ENCODE measurements at regions not wholly inside any gene's neighbourhood (a gene's known extent, or its start where the extent isn't known, plus 50 kb on each side); places are given as distances from the start of the nearest gene placed in this dataset.

DNA sequence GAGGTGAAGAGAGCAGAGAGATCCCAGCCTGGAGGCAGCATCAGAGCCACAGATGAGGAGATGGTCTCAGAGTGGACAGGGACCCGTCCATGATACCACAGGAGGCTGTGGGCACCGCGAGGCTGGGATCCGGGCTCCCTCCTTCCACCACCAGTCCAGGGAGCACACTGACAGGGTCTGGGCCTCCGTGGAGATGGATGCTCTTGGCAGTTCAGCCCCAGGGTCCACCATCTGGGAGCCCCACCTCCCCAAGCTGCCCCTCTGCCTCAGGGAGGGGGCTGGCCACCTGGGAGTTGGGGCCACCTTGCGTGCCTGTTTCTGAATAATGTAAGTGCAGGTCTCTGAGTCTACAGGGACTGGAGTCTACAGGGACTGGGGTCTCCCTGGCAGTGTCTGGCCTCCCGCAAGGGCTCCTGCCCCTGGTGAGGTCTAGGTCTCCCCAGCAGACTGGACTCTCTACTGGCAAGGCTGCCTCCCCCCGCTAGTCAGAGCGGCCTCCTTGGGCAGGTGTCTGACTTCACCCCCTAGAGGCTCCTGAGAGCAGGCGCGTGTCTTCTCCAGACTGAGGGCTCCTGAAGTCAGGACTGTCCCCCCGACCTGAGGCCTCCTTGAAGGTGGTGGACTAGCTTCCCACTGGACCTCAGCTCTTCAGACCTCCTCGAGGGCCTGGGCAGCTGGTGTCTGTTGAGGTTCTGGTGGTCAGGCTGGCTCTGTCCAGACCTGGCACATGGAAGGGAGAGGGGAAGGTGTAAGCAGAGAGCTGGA, 218.5 kb downstream of the PTPRU start:
- no peak for DNase-seq

DNA sequence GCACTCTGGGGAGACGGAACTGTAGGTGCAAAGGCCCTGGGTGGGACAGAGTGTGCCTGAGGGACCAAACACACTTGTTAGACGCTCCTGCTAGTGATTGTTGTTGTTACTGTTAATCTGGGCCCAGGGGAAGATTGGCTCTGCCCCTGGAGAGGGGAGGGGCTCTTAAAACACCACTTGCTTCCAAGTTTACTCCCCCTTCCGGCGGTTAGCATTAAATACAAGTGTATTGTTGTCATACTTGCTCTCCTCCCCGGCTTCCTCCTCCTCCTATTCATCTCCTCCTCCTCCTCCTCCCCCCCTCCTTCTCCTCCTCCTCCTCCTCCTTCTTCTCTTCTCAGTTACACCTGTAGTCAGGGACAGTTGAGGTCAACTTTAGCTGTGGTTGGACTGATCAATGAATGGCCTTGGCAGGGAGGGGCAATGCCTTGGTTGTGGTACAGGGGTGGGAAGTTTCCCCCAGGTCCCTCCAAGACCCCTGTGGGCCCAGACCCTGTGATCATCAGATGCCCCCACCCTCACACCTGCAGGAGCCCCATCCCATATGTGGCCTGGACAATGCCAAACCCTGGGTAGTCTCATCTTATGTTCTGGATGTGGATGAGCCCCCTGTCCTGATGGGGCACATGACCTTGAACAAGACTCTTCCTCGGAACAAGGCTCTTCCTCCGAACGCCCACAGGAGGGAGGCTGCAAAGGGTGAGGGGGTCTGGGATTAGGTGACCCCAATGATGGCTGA, 217.3 kb downstream of the PTPRU start:
- no peak for DNase-seq

DNA sequence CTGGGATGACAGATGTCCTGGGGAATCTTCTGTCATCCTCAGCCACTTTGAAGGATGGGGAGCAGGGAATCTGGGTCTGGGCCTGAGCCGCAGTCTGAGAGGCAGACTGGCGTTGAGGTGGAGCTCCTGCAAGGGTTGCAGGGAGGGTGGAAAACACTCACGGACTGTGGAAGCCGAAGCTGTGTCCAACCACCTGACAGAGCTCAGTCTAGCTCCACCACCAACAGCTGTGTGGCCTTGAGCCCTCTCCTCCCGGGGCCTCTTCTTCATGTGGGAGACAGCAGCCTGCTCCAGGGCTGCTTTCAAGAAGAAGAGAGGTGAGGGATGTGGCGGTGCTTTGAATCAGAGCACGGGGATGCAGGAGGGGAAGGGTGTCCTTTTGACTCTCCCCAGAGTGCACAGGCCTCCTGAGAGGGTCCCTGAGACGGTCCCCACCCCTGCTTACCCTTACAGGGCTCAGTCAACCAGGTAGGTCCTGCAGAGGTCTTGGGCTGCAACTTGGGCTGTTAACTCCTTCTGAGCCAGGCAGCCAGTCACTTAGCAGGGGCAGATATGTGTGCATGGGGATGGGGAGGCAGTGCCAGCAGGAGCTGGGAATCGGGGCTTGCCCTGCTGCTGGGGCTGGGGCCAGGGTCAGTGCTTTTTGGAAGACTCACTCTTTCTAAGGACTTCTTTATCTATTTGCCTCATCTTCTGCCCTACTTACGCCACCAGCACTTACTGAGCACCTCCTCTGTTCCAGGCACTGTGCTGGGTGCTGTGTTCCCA, 216.3 kb downstream of the PTPRU start:
- no peak for DNase-seq

DNA sequence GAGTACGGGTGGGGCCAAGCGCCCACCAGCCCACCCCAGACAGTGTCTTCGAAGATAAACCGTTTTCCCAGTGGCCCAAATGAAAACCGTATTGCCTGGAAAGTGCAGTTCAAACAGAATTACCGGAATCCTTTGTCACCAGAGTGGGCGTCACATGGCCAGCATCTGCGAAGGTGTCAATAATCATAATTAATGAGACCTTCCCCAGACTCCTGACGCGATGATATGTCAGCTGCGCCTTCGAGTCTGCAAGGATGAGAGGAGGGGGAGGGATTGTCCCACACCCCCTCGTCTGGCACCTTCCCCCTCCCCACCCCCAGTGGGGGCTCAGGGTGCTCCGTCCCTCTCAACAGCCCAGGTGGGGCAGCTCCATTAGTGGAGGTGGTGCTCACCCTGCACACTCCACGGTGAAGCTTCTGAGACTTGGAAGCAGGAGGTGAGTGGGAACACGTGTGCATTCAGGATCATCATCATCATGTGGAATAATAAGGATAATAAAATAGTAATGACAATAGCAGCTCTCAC, 215.1 kb downstream of the PTPRU start:
- DNase-seq, result no peak

DNA sequence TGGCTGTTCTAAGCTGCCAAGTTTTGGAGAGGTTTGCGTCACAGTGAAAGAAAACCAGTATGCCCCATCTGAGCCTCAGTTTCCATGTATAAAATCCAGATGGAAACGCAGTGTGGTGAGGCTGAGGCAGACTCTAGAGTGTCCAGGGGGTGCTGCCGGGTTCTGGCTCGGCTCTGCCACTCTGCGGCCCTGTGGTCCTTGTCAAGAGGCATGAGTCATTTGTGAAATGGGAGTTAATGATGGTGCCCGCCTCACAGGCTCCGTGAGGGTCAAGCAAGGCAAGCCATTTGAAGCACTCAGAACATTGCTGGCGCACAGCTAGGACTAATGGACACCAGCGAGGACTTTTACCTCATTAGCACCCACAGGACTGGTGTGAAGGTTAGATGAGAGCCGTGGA, 214.3 kb downstream of the PTPRU start:
- no peak for DNase-seq

DNA sequence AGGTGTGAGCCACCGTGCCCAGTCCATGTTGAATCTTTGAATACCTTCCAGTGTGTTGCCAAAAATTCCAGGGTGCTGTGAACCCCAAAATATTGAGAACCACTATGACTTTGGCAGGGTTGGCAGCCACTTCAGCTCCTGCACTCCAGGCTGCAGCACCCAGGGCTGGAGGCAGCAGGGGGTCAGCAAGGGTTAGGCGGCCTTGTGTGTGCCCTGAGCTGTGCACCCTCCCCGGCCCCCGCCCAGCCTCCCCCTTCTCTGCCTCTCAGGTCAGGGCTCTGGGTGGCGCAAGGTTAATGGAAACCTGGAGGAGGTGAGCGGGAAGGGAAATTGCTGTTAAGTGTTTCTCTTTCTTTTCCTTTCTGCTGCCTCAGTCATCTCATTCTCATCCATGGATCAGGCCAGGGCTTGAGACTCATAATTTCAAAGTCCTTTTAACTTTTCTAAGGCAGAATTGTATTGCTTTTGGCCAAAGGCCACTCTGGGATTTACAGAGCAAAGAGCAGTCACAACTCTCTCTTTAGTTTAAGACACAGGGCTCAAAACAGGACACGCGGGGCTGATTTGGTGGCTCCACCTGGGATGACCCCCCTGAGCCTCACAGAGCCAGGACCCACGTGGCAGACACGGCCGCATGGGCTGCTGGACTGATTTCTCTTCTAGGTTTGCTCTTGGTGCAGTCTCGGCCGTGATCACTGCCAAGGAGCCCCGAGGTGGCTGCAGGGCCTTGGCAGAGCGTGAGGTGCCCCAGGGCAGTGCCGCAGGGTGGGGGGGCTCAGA, 212.3 kb downstream of the PTPRU start:
- no peak for DNase-seq

DNA sequence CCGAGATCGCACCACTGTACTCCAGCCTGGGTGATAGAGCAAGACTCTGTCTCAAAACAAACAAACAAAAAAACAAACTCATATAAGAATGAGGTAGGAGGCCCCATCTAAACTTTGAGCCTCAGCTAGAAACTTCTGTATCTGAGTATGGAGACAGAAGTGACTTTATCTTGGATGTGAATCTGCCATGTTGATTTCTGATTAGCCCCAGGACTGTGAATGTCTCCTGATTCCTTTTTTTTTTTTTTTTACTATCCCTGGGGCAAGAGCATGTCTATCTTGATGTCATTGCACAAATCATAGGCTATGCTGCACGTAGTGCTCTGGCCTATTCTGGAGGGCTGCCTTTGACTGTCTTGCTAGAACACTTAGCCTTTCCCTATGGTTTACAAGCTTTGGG, 211.0 kb downstream of the PTPRU start:
- DNase-seq, result no peak

DNA sequence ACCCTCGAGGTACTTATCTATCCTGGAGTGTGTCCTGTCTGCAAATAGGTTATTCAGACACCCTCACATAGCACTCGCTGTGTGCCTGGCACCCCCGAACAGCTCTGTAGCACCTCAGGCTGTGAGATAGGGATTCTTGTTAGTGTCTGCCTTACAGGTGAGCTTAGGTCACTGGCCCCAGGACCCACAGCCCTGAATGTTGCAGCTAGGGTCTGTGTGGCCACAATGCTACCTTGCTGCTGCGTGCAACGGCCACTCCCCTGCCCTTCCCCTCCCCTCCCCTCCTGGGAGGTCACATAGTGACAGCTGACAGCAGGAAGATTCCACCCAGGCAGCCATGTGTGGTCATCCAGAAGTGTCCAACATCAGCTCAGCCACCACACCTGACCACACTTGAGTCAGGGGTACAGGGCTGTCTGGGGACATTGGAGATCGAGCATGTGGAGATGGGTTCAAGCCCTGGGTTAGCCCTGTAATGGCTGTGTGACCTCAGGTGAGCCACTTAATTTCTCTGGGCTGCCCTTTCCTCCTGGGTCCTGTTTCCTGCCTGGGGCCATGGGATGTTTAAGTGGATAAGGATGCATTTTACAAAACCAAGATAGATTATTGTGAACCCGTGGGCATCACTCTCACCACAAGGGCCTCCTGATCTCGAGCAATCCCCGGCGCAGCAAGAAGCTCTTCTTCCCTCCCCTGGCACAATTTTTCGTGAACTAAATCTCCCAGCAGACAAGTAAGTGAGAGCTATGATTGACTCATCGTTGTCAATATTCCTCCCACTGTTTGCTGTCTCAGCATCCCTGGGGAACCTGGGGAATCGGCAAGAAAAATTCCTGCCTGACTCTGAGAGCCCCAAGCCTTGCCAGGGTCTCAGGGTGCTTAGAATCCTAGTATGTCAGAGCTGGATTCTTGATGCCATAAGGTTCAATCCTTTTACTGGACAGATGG, 208.7 kb downstream of the PTPRU start:
- no peak for DNase-seq

DNA sequence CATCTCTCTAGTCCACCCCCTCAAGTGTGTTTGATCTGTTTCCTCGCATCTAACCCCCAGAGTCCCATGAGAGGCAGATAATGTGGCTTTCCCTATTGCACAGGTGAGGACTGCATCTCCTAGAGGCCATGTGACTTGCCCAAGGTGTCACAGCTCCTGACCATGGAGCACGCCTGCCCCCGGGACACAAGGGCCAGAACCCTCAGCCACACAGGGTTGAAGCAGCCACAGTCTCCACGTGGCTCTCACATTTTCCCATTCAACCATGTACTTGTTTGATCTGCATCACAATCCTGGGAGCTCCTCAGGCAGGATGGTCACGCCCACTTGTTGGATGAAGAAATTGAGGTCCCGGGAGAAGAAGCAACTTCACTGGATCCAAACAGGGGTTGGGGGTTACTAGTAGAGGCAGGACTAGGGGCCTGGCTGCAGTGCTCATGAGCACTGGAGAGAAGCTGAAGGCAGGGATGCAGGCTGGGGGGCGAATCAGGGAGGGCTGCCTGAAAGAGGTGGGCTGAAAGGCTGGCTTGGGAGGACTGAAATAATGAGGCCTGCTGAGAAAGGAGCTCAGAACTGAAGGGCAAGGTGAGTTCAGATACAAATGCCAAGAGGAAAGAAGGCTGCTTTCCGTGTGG, 207.9 kb downstream of the PTPRU start:
- DNase-seq, result no peak

DNA sequence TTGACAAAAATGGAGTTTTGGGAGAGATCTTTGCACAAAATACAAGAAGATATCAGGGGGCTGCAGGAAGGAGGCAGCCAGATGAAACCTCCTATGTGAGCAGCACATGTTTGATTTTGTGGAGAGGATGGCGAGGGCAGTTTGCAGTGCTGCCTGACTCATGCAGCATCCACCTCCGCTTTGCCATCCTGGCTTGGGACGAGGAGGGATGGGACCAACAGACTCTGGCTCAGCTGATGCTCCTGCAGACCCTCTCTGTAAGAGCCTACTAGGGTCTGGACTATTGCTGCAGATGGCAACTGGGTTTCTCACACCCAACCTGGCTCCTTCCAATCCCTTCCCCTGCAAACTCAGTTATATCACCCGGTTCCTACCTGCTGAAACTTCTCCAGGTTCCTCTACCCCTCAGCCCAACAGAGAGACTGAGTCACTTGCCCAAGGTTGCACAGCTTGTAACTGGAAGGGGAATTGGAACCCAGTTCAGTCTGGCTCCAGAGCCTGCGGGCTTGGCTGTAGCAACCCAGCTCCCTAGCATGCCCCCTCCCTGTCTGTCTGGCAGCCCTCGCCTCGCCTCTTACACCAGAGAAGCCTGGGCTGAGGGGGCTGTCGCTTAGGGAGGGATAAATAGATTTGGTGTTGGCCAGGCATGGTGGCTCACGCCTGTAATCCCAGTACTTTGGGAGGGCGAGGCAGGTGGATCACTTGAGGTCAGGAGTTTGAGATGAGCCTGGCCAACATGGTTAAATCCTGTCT, 205.8 kb downstream of the PTPRU start:
- no peak for DNase-seq

DNA sequence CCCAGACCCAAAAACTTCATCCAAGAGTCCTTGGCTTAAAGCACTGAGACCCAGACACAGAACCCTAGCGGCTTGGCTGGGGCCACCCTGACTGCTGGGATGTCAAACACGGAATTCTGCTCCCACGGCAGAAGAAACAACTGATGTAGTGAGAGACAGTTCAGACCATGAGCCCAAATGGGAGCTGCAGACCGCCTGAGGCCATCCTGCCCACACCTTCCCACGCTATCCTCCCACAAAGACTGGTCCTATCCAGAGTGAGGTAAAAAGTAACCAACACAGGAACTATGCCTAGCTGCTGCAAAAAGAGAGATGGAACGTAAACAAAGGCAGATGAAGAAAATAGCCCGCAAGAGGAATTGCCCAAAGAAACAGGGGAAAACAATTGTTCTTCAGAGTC, 203.3 kb downstream of the PTPRU start:
- DNase-seq, result no peak

DNA sequence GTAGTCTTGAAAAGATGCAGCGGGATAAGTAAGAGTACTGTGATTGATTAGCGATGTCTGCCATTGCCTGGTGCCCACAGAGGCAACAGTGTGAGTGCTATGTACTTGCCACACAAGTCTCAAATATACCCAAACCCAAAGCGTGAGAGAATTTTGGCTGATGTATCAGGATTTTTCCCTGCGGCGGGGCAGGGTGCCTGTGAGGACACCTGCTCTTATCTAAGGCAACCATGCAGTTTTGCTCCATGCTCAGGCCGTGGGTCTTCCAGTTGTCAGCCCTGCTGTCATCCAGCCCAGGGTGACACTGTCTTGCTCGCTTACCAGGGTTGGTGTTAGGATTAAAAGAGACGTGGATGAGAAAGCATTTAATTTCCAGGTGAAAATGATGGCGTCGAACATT, 202.7 kb downstream of the PTPRU start:
- no peak for DNase-seq

DNA sequence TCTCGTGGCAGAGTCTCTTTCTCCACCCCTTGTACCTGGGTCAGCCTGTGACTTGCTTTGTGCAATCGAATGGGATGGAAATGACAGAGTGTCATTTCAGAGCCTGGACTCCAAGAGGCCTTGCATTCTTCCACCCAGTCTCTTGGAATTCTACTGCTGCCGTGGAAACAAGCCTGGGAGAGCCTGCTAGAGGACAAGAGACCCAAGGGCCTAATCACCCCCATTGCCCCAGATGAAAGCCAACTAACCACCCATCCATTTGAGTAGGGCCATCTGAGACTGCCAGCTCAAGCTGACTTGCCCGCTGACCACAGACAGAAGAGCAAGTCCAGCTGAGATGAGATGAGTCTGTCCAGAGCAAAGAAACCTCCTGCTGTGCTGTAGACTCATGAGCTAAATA, 201.6 kb downstream of the PTPRU start:
- DNase-seq, result no peak

DNA sequence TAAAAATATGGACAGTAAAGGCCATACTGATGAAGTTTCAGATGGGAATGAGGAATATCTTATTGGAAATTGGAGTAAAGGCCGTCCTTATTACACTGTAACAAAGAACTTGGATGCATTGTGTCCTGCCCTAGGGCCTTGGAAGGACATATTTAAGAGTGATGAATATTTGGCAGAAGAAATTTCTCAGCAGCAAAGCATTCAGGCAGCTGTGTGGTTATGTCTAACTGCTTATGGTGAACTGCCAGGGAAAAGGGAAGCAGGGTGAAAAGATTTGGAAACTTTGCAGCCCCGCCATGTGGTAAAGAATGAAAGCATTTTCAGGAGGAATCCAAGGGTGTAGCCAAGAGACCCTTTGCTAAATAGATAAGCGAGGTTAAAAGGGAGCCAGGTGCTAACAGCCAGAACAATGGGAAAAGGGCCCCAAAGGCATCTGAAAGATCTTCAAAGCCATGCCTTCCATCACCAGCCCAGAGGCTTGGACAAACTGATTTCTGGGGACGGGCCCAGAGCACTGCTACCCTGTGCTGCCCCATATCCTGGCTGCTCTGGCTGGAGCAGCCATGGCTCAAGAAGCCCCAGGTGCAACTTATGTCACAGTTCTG, 200.0 kb downstream of the PTPRU start:
- no peak for DNase-seq

DNA sequence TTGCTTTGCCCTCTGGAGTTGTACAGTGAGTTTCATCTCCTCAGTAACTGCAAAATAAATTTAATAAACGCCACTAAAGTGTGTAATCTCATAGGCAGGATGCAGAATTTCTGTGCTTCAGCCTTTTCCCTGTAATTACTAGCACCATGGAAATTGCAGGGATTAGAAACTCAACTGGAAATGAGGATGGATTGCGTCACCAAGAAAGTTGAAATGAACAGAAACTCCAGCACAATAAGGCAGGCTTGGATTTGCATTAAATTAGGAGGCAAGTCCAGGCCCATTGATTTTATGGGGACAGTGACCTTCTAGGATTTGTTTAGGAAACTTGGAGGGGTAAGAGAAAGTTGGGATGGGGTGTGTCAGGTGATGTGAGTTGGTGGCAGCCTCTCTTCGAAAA, 197.5 kb downstream of the PTPRU start:
- no peak for DNase-seq

DNA sequence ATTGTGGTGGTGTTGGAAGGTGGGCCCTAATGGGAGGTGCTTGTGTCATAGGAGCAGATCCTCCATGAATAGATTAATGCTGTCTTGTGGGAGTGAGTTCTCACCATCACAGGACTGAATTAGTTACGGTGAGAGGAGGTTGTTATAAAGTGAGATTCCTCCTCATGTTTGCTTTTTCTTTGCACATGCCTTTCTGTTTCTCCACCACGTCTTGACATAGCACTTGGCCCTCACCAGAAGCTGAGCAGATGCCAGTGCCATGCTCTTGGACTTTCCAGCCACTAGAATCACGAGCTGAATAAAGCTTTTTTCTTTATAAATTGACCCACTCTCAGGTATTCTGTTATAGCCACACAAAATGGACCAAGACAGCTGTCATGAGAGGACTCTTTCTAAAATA, 194.8 kb downstream of the PTPRU start:
- DNase-seq, result no peak

DNA sequence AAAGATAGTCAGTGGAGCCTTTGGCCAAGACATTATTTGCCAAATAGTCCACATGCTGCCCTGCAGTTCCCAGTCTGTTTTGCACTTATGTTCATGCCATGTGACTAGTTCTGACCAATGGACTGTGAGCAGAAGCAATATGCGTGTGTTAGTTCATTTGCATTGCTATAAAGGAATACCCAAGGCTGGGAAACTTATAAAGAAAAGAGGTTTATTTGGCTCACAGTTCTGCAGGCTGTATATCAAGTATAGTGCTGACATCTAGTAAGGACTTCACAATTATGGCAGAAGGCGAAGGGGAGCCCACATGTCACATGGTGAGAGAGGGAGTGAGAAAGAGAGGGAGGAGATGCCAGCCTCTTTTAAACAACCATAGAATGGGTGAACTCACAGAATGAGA, 193.3 kb downstream of the PTPRU start:
- no peak for DNase-seq

DNA sequence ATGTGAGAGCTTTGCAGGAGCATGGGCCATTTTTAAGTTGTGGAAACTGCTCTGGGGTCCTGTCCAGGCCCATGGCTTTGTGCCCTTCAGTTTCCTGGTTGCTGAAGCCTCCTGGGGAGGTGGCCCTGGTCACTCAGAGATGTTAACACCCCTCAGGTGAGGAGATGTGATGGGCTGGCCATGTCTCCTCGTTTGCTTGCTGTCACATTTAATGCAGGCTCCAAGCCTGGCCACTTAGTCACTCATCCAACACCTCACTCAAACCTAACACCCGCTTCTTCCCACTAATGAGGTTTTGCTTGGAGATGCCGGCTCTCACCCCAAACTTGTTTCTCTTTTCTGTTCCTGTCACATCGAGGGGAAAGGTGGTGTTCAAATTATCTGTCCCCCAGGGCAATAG, 192.7 kb downstream of the PTPRU start:
- no peak for DNase-seq

DNA sequence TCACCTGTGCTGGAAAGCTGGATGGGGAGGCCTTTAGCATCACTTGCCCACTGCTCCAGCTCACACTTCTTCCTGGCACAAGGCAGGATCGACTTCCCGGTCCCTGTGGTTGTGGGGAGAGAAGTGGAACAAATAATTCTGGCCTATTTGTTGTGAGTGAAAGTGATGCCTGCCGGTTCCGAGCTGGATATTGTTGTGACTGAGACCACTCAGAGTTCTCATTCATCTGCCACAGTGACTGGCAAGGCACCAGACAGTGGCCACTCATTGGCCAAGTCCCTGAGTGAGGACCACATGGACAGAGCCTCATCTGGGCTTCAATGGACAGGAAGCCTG, 191.9 kb downstream of the PTPRU start:
- DNase-seq, result no peak
